HAP-1 (cell line): ENCODE measurements at regions not wholly inside any gene's neighbourhood (a gene's known extent, or its start where the extent isn't known, plus 50 kb on each side); places are given as distances from the start of the nearest gene placed in this dataset.
"Not testable (repeated sequence)": the region's sequence is repeated elsewhere in the genome, so short reads cannot be mapped to it uniquely, and the experiment has no call there.

ENCODE experiments used
- DNase-seq, 2 experiments: peaks; one replicate each; pipeline ENCODE4 v3.0.0-alpha.2; 2016 to 2020; ENCODE audit warnings: low spot score in 2 of 2
- H3K27me3 ChIP-seq: fragments of 250-450 bp; sonication (Bioruptor Pico); 2 replicates; pipeline ENCODE4 v1.5.1; 2020; ENCODE audit warnings: low read depth, mild to moderate bottlenecking, moderate library complexity
- H3K36me3 ChIP-seq: fragments of 250-450 bp; sonication (Bioruptor Pico); replicated peaks from 2 replicates; pipeline ENCODE4 v1.5.1; 2020; ENCODE audit warnings: mild to moderate bottlenecking
- H3K4me1 ChIP-seq: fragments of 250-450 bp; sonication (Bioruptor Pico); 2 replicates; pipeline ENCODE4 v1.5.1; 2020; ENCODE audit warnings: mild to moderate bottlenecking
- H3K4me3 ChIP-seq: fragments of 250-450 bp; sonication (Bioruptor Pico); 2 replicates; pipeline ENCODE4 v1.5.1; 2020; ENCODE audit warnings: mild to moderate bottlenecking, moderate library complexity
- H3K9me3 ChIP-seq: fragments of 250-450 bp; sonication (Bioruptor Pico); 2 replicates; pipeline ENCODE4 v1.5.1; 2020; ENCODE audit warnings: mild to moderate bottlenecking, moderate library complexity
- in situ Hi-C: fragments of 300-500 bp; cut with MboI; formaldehyde crosslinking; loops from 3 replicates; pipeline ENCODE4 v1.14.3; 2020; ENCODE audit warnings: low sequenced_read_pairs, inconsistent platforms, mixed read lengths

DNA sequence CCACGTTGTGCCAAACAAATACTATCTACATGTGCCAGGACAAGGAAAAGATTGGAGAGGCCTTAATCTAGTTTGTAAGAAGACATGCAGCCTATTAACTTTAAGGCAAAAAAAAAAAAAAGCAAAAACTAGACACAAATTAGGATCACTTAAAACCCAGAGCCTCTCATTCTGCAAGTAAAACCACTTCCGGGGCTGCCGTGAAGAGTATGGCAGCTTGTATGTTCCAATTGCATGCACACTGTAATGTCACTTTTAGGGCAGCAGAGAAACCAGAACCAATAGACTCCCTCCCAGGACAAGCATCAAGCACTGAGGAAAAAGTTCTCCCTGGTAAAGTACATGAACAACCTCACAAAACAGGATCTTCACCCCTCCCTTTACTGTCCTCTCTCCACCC is 70.6 kb downstream of the RSL24D1 start:
- H3K36me3 ChIP-seq: no peaks in the 10 kb centered on the region
- H3K27me3 ChIP-seq: no peaks in the 10 kb centered on the region
- H3K9me3 ChIP-seq: no peaks in the 10 kb centered on the region
- no peak overlapping the region for H3K4me3 ChIP-seq
- no peak for DNase-seq
- in situ Hi-C loops: no loop called here
- H3K4me1 ChIP-seq: no peaks in the 10 kb centered on the region

DNA sequence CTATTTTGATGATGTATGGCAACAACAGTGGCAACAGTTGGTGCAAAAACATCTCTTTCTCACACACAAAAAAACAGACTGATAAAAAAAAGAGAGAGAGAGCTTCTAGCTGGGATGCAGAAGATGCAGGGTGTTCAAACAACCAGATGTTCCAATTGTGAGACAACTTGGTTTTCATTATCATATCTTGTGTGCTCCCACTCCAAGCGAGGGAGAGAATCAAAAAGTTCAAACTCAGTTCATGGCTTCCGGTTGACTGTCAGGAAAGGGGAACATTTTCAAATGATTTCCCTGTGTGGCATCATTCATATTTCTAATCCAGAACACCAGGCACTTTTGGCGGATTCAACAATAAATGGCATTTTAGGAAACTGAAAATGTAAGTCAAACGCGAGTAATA is 72.1 kb downstream of the RSL24D1 start:
- Histone ChIP-seq H3K4me1 (no peaks in the 10 kb centered on the region), H3K4me3 (no peak overlapping the region), H3K36me3 (no peaks in the 10 kb centered on the region), H3K27me3 (no peaks in the 10 kb centered on the region), H3K9me3 (no peaks in the 10 kb centered on the region)
- in situ Hi-C loops: no loop called here
- no peak for DNase-seq

DNA sequence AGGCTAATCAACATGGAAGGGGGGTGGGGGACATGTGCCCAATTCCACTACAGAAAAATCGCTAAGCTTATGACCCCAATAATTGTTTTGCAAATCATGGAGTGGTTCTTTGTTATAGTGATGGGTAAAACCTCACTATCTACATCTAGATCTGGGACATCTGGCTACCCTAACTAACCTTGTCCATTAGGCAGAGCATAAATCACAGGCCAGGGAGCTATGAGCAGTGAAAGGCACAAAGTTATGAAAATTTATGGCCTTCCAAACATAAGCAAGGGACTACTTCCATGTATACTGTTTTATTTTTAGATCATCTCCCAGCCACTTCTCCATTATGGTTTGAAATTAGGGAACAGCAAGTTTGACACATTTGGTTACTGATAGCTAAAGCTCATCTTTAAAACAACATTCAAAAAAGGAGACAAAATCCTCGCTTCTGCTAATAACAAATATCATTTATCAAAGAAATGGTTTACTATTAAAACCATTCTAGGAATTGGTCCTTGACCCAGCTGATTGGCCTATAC is 78.3 kb downstream of the RSL24D1 start:
- H3K36me3 ChIP-seq: no peaks in the 10 kb centered on the region
- H3K4me1 ChIP-seq: no peaks in the 10 kb centered on the region
- H3K9me3 ChIP-seq: no peaks in the 10 kb centered on the region
- H3K27me3 ChIP-seq: no peaks in the 10 kb centered on the region
- in situ Hi-C loops: no loop called here
- peak in 1 of 2 experiments; percentile 4 for DNase-seq
- H3K4me3 ChIP-seq: no peak overlapping the region

- Histone ChIP-seq H3K4me3 (no peak overlapping the region), H3K36me3 (no peaks in the 10 kb centered on the region), H3K9me3 (no peaks in the 10 kb centered on the region), H3K27me3 (no peaks in the 10 kb centered on the region), H3K4me1 (no peaks in the 10 kb centered on the region)
- in situ Hi-C loops: no loop called here
- DNase-seq: no peak
Observed at GRCh38 chr15:55116636-55117035, 80.1 kb downstream of the RSL24D1 start.

- no peak overlapping the region for H3K4me3 ChIP-seq
- H3K27me3 ChIP-seq: no peaks in the 10 kb centered on the region
- H3K36me3 ChIP-seq: no peaks in the 10 kb centered on the region
- no peaks in the 10 kb centered on the region for H3K4me1 ChIP-seq
- in situ Hi-C loops: no loop called here
- no peaks in the 10 kb centered on the region for H3K9me3 ChIP-seq
- DNase-seq: no peak
Observed at GRCh38 chr15:55113736-55114135, 83.0 kb downstream of the RSL24D1 start.

DNA sequence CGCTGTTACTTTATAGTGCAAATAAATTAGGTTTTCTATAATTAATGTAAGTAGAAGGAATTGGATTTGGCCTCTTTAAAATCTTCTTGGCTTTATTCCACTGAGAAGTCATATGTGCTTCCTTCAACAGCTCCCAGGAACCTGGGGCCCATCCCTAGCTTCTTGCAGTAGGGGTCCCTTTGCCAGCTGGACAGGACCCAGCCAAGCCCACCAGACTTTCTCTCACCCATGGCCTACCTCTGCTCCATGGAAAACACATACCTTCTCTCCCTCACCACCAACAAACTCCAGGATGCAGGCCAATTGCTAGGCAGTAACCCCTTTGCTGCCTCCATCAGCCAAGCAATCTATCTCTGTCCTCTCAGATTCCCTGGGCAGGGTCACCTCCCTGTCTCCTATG is 84.0 kb downstream of the RSL24D1 start:
- Histone ChIP-seq H3K27me3 (no peaks in the 10 kb centered on the region), H3K4me3 (no peak overlapping the region), H3K4me1 (no peaks in the 10 kb centered on the region), H3K9me3 (no peaks in the 10 kb centered on the region), H3K36me3 (no peaks in the 10 kb centered on the region)
- in situ Hi-C loops: no loop called here
- no peak for DNase-seq

DNA sequence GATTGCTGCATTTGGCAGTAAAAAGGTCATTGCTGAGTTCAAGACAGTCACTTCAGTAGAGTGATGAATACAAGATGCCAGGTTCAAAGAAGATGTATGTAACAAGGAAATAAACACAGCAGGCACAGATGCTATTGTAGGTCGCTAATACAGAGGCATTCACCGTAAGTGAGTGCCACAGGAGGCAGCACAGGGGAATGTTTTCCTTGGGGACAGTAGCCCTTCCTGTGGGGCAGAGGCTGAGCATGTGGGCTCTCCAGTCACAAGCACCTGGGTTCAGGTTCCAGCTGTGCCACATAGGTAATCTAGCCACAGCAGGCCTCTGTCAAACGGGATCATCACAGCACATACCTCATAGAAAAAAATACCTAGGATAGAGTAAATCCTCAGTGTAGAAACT is 86.3 kb downstream of the RSL24D1 start:
- no peak for DNase-seq
- H3K27me3 ChIP-seq: no peaks in the 10 kb centered on the region
- no peaks in the 10 kb centered on the region for H3K36me3 ChIP-seq
- H3K9me3 ChIP-seq: no peaks in the 10 kb centered on the region
- no peaks in the 10 kb centered on the region for H3K4me1 ChIP-seq
- H3K4me3 ChIP-seq: no peak overlapping the region
- in situ Hi-C loops: no loop called here

GRCh38 chr15:55108858-55109518 is 87.8 kb downstream of the RSL24D1 start:
- no peaks in the 10 kb centered on the region for H3K4me1 ChIP-seq
- in situ Hi-C loops: no loop called here
- no peaks in the 10 kb centered on the region for H3K9me3 ChIP-seq
- peak; percentile 34 to 84 for DNase-seq
- no peaks in the 10 kb centered on the region for H3K27me3 ChIP-seq
- H3K36me3 ChIP-seq: no peaks in the 10 kb centered on the region
- H3K4me3 ChIP-seq: no peak overlapping the region

- Histone ChIP-seq H3K36me3 (no peaks in the 10 kb centered on the region), H3K27me3 (no peaks in the 10 kb centered on the region), H3K9me3 (no peaks in the 10 kb centered on the region), H3K4me1 (no peaks in the 10 kb centered on the region), H3K4me3 (no peak overlapping the region)
- no peak for DNase-seq
- in situ Hi-C loops: no loop called here
Observed at GRCh38 chr15:55108448-55108847, 88.3 kb downstream of the RSL24D1 start.

GRCh38 chr15:55106155-55106554 is 90.6 kb downstream of the RSL24D1 start:
- in situ Hi-C loops: no loop called here
- no peak overlapping the region for H3K4me3 ChIP-seq
- no peaks in the 10 kb centered on the region for H3K36me3 ChIP-seq
- no peaks in the 10 kb centered on the region for H3K4me1 ChIP-seq
- no peak for DNase-seq
- H3K27me3 ChIP-seq: no peaks in the 10 kb centered on the region
- no peaks in the 10 kb centered on the region for H3K9me3 ChIP-seq

- Histone ChIP-seq H3K9me3 (no peaks in the 10 kb centered on the region), H3K36me3 (no peaks in the 10 kb centered on the region), H3K4me3 (no peak overlapping the region), H3K4me1 (no peaks in the 10 kb centered on the region), H3K27me3 (no peaks in the 10 kb centered on the region)
- no peak for DNase-seq
- in situ Hi-C loops: no loop called here
Observed at GRCh38 chr15:55094136-55094535, 102.6 kb downstream of the RSL24D1 start.

DNA sequence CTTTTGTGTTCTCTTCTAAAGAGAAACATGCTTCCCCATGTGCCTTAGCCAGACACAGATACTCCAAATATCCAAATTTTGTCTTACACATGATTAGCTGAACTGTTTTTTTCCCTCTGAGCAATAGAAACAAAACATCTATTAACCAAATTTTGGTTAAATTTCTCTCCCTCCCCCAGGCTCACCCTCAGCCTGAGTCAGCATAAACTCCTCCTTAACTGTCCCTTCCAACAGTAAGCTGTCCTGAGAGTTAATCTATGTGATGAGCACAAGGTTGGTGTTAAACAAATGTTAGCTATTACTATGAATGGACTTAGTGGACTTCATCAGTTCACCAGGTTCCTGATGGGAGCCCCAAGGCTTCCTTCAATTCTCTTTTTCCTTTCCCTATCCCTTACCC is 108.5 kb downstream of the RSL24D1 start:
- H3K27me3 ChIP-seq: no peaks in the 10 kb centered on the region
- no peak overlapping the region for H3K4me3 ChIP-seq
- H3K4me1 ChIP-seq: no peaks in the 10 kb centered on the region
- in situ Hi-C loops: no loop called here
- DNase-seq: no peak
- H3K9me3 ChIP-seq: no peaks in the 10 kb centered on the region
- no peaks in the 10 kb centered on the region for H3K36me3 ChIP-seq

DNA sequence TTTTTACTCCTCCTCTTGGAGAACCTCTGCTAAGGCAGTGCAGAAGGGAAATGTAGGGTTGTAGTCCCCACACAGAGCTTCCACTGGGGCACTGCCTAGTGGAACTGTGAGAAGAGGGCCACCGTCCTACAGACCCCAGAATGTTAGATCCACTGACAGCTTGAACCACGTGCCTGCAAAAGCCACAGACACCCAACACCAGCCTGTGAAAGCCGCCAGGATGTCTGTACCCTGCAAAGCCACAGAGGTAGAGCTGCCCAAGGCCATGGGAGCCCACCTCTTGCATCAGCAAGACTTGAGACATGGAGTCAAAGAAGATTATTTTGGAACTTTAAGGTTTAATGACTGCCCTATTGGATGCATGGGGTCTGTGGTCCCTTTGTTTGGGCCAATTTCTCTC is 112.1 kb downstream of the RSL24D1 start:
- no peak for DNase-seq
- Histone ChIP-seq H3K36me3 (no peaks in the 10 kb centered on the region), H3K4me1 (no peaks in the 10 kb centered on the region), H3K4me3 (no peak overlapping the region), H3K9me3 (no peaks in the 10 kb centered on the region), H3K27me3 (no peaks in the 10 kb centered on the region)
- in situ Hi-C loops: no loop called here

GRCh38 chr15:55084216-55084615 is 112.5 kb downstream of the RSL24D1 start:
- in situ Hi-C loops: no loop called here
- no peaks in the 10 kb centered on the region for H3K4me1 ChIP-seq
- H3K4me3 ChIP-seq: no peak overlapping the region
- H3K9me3 ChIP-seq: no peaks in the 10 kb centered on the region
- no peaks in the 10 kb centered on the region for H3K27me3 ChIP-seq
- no peaks in the 10 kb centered on the region for H3K36me3 ChIP-seq
- no peak for DNase-seq

DNA sequence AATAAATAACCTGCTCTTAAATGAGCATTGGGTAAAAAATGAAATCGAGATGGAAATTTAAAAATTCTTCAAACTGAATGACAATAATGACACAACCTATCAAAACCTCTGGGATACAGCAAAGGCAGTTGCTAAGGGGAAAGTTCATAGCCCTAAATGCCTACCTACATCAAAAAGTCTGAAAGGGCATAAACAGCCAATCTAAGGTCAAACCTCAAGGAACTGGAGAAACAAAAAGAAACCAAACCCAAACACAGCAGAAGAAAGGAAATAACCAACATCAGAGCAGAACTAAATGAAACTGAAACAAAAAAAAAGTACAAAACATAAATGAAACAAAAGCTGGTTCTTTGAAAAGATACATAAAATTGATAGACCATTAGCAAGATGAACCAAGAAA is 119.7 kb downstream of the RSL24D1 start:
- H3K4me3 ChIP-seq, H3K9me3 ChIP-seq, in situ Hi-C loops, H3K36me3 ChIP-seq, H3K4me1 ChIP-seq, DNase-seq, H3K27me3 ChIP-seq: not testable (repeated sequence)
